ENCODE measurements at regions not wholly inside any gene's neighbourhood (a gene's known extent, or its start where the extent isn't known, plus 50 kb on each side); places are given as distances from the start of the nearest gene placed in this dataset.
"Not testable (repeated sequence)": the region's sequence is repeated elsewhere in the genome, so short reads cannot be mapped to it uniquely, and the experiment has no call there.

- H3K4me3 ChIP-seq (ENCODE audit: control insufficient read depth in 1 of 7, extremely low read depth in 1 of 7, insufficient read depth in 4 of 7, low read depth in 2 of 7, low read length in 6 of 7); H3K27ac ChIP-seq (ENCODE audit: insufficient read depth in 1 of 2, low read depth in 1 of 2, low read length in 2 of 2, poor library complexity in 1 of 2, severe bottlenecking in 2 of 2); POLR2A ChIA-PET; H3K36me3 ChIP-seq (ENCODE audit: control insufficient read depth in 4 of 4, insufficient read depth in 4 of 4, low read length in 3 of 4); CTCF ChIA-PET; H3K4me1 ChIP-seq (ENCODE audit: control extremely low read depth in 1 of 4, control insufficient read depth in 4 of 4, insufficient read depth in 4 of 4, low read length in 3 of 4); H3K9me3 ChIP-seq (ENCODE audit: control extremely low read depth in 1 of 5, control insufficient read depth in 4 of 5, insufficient read depth in 2 of 5, low read depth in 1 of 5, low read length in 4 of 5); H3K27me3 ChIP-seq (replicated peaks in 2 of 5; ENCODE audit: control insufficient read depth in 4 of 5, insufficient read depth in 5 of 5, low read length in 4 of 5): not testable (repeated sequence)
- peak in 1 of 3 donors; percentile 4 for DNase-seq
- WGBS (ENCODE audit: insufficient coverage): 100% methylated on average over 2 of the region's 17 CpGs
These were observed 134.1 kb upstream of the TEKT4 start for GRCh38 chr2:94737145-94737544.

GRCh38 chr2:94737736-94738342, 133.4 kb upstream of the TEKT4 start:
- not testable (repeated sequence) for H3K4me1 ChIP-seq (ENCODE audit: control extremely low read depth in 1 of 4, control insufficient read depth in 4 of 4, insufficient read depth in 4 of 4, low read length in 3 of 4)

GRCh38 chr2:94753466-94753998, 117.7 kb upstream of the TEKT4 start:
- ChIA-PET POLR2A (no interaction called here), CTCF (no interaction called here)
- Histone ChIP-seq H3K27me3 (replicated peaks in 2 of 5; ENCODE audit: control insufficient read depth in 4 of 5, insufficient read depth in 5 of 5, low read length in 4 of 5) (peaks cover 0 to 5% (median 3%) of the 10 kb centered on the region in 5 experiments), H3K4me3 (ENCODE audit: control insufficient read depth in 1 of 7, extremely low read depth in 1 of 7, insufficient read depth in 4 of 7, low read depth in 2 of 7, low read length in 6 of 7) (no peak overlapping the region), H3K4me1 (ENCODE audit: control extremely low read depth in 1 of 4, control insufficient read depth in 4 of 4, insufficient read depth in 4 of 4, low read length in 3 of 4) (no peaks in the 10 kb centered on the region), H3K9me3 (ENCODE audit: control extremely low read depth in 1 of 5, control insufficient read depth in 4 of 5, insufficient read depth in 2 of 5, low read depth in 1 of 5, low read length in 4 of 5) (no peaks in the 10 kb centered on the region), H3K36me3 (ENCODE audit: control insufficient read depth in 4 of 4, insufficient read depth in 4 of 4, low read length in 3 of 4) (no peaks in the 10 kb centered on the region), H3K27ac (ENCODE audit: insufficient read depth in 1 of 2, low read depth in 1 of 2, low read length in 2 of 2, poor library complexity in 1 of 2, severe bottlenecking in 2 of 2) (no peak overlapping the region)
- WGBS (ENCODE audit: insufficient coverage): 95% methylated on average over 2 of the region's 2 CpGs
- no peak for DNase-seq

More at GRCh38 chr2:94737736-94738342, 133.4 kb upstream of the TEKT4 start:
- DNase-seq; H3K36me3 ChIP-seq (ENCODE audit: control insufficient read depth in 4 of 4, insufficient read depth in 4 of 4, low read length in 3 of 4); POLR2A ChIA-PET; H3K27me3 ChIP-seq (replicated peaks in 2 of 5; ENCODE audit: control insufficient read depth in 4 of 5, insufficient read depth in 5 of 5, low read length in 4 of 5); H3K4me3 ChIP-seq (ENCODE audit: control insufficient read depth in 1 of 7, extremely low read depth in 1 of 7, insufficient read depth in 4 of 7, low read depth in 2 of 7, low read length in 6 of 7); H3K9me3 ChIP-seq (ENCODE audit: control extremely low read depth in 1 of 5, control insufficient read depth in 4 of 5, insufficient read depth in 2 of 5, low read depth in 1 of 5, low read length in 4 of 5); CTCF ChIA-PET; H3K27ac ChIP-seq (ENCODE audit: insufficient read depth in 1 of 2, low read depth in 1 of 2, low read length in 2 of 2, poor library complexity in 1 of 2, severe bottlenecking in 2 of 2): not testable (repeated sequence)
- WGBS (ENCODE audit: insufficient coverage): 96% methylated on average over 23 of the region's 25 CpGs

- ChIA-PET POLR2A (no interaction called here), CTCF (no interaction called here)
- Histone ChIP-seq H3K4me3 (ENCODE audit: control insufficient read depth in 1 of 7, extremely low read depth in 1 of 7, insufficient read depth in 4 of 7, low read depth in 2 of 7, low read length in 6 of 7) (no peak overlapping the region), H3K36me3 (ENCODE audit: control insufficient read depth in 4 of 4, insufficient read depth in 4 of 4, low read length in 3 of 4) (no peaks in the 10 kb centered on the region), H3K4me1 (ENCODE audit: control extremely low read depth in 1 of 4, control insufficient read depth in 4 of 4, insufficient read depth in 4 of 4, low read length in 3 of 4) (no peaks in the 10 kb centered on the region), H3K27ac (ENCODE audit: insufficient read depth in 1 of 2, low read depth in 1 of 2, low read length in 2 of 2, poor library complexity in 1 of 2, severe bottlenecking in 2 of 2) (no peak overlapping the region), H3K27me3 (replicated peaks in 2 of 5; ENCODE audit: control insufficient read depth in 4 of 5, insufficient read depth in 5 of 5, low read length in 4 of 5) (peaks cover 0 to 1% (median 0%) of the 10 kb centered on the region in 5 experiments), H3K9me3 (ENCODE audit: control extremely low read depth in 1 of 5, control insufficient read depth in 4 of 5, insufficient read depth in 2 of 5, low read depth in 1 of 5, low read length in 4 of 5) (no peaks in the 10 kb centered on the region)
- no peak for DNase-seq
- 100% methylated on average over 3 of the region's 5 CpGs for WGBS (ENCODE audit: insufficient coverage)
These were observed 112.7 kb upstream of the TEKT4 start for GRCh38 chr2:94758546-94758945.

GRCh38 chr2:94759211-94759610, 112.0 kb upstream of the TEKT4 start:
- no peaks in the 10 kb centered on the region for H3K36me3 ChIP-seq (ENCODE audit: control insufficient read depth in 4 of 4, insufficient read depth in 4 of 4, low read length in 3 of 4)
- no peak overlapping the region for H3K27ac ChIP-seq (ENCODE audit: insufficient read depth in 1 of 2, low read depth in 1 of 2, low read length in 2 of 2, poor library complexity in 1 of 2, severe bottlenecking in 2 of 2)
- H3K4me3 ChIP-seq (ENCODE audit: control insufficient read depth in 1 of 7, extremely low read depth in 1 of 7, insufficient read depth in 4 of 7, low read depth in 2 of 7, low read length in 6 of 7): no peak overlapping the region
- H3K27me3 ChIP-seq (replicated peaks in 2 of 5; ENCODE audit: control insufficient read depth in 4 of 5, insufficient read depth in 5 of 5, low read length in 4 of 5): peaks cover 0 to under 1% (median 0%) of the 10 kb centered on the region in 5 experiments
- ChIA-PET POLR2A (no interaction called here), CTCF (no interaction called here)
- H3K4me1 ChIP-seq (ENCODE audit: control extremely low read depth in 1 of 4, control insufficient read depth in 4 of 4, insufficient read depth in 4 of 4, low read length in 3 of 4): no peaks in the 10 kb centered on the region
- H3K9me3 ChIP-seq (ENCODE audit: control extremely low read depth in 1 of 5, control insufficient read depth in 4 of 5, insufficient read depth in 2 of 5, low read depth in 1 of 5, low read length in 4 of 5): no peaks in the 10 kb centered on the region
- DNase-seq: peak in 2 of 3 donors; percentile 19 to 24
- 52% methylated on average over 6 of the region's 7 CpGs for WGBS (ENCODE audit: insufficient coverage)

GRCh38 chr2:94762600-94762999, 108.6 kb upstream of the TEKT4 start:
- H3K4me1 ChIP-seq (ENCODE audit: control extremely low read depth in 1 of 4, control insufficient read depth in 4 of 4, insufficient read depth in 4 of 4, low read length in 3 of 4): no peaks in the 10 kb centered on the region
- no peaks in the 10 kb centered on the region for H3K27me3 ChIP-seq (replicated peaks in 2 of 5; ENCODE audit: control insufficient read depth in 4 of 5, insufficient read depth in 5 of 5, low read length in 4 of 5)
- H3K9me3 ChIP-seq (ENCODE audit: control extremely low read depth in 1 of 5, control insufficient read depth in 4 of 5, insufficient read depth in 2 of 5, low read depth in 1 of 5, low read length in 4 of 5): no peaks in the 10 kb centered on the region
- DNase-seq: no peak
- WGBS (ENCODE audit: insufficient coverage): 80% methylated on average over 5 of the region's 5 CpGs
- H3K4me3 ChIP-seq (ENCODE audit: control insufficient read depth in 1 of 7, extremely low read depth in 1 of 7, insufficient read depth in 4 of 7, low read depth in 2 of 7, low read length in 6 of 7): no peak overlapping the region
- ChIA-PET POLR2A (no interaction called here), CTCF (no interaction called here)
- H3K36me3 ChIP-seq (ENCODE audit: control insufficient read depth in 4 of 4, insufficient read depth in 4 of 4, low read length in 3 of 4): no peaks in the 10 kb centered on the region
- H3K27ac ChIP-seq (ENCODE audit: insufficient read depth in 1 of 2, low read depth in 1 of 2, low read length in 2 of 2, poor library complexity in 1 of 2, severe bottlenecking in 2 of 2): no peak overlapping the region

- Histone ChIP-seq H3K4me1 (ENCODE audit: control extremely low read depth in 1 of 4, control insufficient read depth in 4 of 4, insufficient read depth in 4 of 4, low read length in 3 of 4) (no peaks in the 10 kb centered on the region), H3K4me3 (ENCODE audit: control insufficient read depth in 1 of 7, extremely low read depth in 1 of 7, insufficient read depth in 4 of 7, low read depth in 2 of 7, low read length in 6 of 7) (no peak overlapping the region), H3K27me3 (replicated peaks in 2 of 5; ENCODE audit: control insufficient read depth in 4 of 5, insufficient read depth in 5 of 5, low read length in 4 of 5) (no peaks in the 10 kb centered on the region), H3K36me3 (ENCODE audit: control insufficient read depth in 4 of 4, insufficient read depth in 4 of 4, low read length in 3 of 4) (no peaks in the 10 kb centered on the region), H3K9me3 (ENCODE audit: control extremely low read depth in 1 of 5, control insufficient read depth in 4 of 5, insufficient read depth in 2 of 5, low read depth in 1 of 5, low read length in 4 of 5) (no peaks in the 10 kb centered on the region), H3K27ac (ENCODE audit: insufficient read depth in 1 of 2, low read depth in 1 of 2, low read length in 2 of 2, poor library complexity in 1 of 2, severe bottlenecking in 2 of 2) (no peak overlapping the region)
- CTCF ChIA-PET: no interaction called here
- POLR2A ChIA-PET: no interaction called here
- 91% methylated on average over 6 of the region's 6 CpGs for WGBS (ENCODE audit: insufficient coverage)
- no peak for DNase-seq
These were observed 107.9 kb upstream of the TEKT4 start for GRCh38 chr2:94763318-94763717.
